Prostate gland (tissue), 2 donors: ENCODE measurements at regions not wholly inside any gene's neighbourhood (a gene's known extent, or its start where the extent isn't known, plus 50 kb on each side); places are given as distances from the start of the nearest gene placed in this dataset.

Source experiments
- POLR2AphosphoS5 ChIP-seq: sonication (generic); formaldehyde crosslinking; IDR thresholded peaks from one replicate; pipeline ENCODE4 v1.6.1; 2017; ENCODE audit warnings: antibody characterized with exemption
- TF ChIP-seq, protein P1 (sequence below), 4 experiments: fragments of 200-600 bp in 2 of 4; fragments of 450-650 bp in 2 of 4; sonication (generic) in 2 of 4; IDR thresholded peaks; 1 replicate in 3 of 4; 2 replicates in 1 of 4; pipeline ENCODE4 v1.5.1; 2016 to 2019; ENCODE audit warnings: antibody characterized with exemption in 4 of 4, mild to moderate bottlenecking in 2 of 4, moderate library complexity in 2 of 4

DNA sequence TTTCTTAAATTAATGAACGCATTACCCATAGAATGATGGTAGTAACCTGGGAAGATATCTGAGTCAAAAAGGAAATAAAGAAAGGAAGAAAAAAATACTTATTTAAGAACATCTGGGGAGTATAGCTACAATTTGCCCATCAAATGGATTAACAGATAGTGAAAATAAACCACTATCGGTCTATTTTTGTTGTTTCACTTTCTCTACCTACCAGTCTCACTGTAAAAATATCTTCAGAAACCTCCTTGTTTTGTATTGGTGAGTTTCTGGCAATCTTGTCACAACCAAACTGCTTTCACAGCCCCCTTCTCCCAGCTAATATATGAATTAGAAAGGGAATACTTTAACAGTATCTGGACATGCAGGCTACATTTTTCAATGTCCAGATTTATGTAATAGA lies 783.5 kb downstream of the STPG2 start:
- TF ChIP-seq POLR2AphosphoS5: no peak
- TF ChIP-seq, protein P1, sequence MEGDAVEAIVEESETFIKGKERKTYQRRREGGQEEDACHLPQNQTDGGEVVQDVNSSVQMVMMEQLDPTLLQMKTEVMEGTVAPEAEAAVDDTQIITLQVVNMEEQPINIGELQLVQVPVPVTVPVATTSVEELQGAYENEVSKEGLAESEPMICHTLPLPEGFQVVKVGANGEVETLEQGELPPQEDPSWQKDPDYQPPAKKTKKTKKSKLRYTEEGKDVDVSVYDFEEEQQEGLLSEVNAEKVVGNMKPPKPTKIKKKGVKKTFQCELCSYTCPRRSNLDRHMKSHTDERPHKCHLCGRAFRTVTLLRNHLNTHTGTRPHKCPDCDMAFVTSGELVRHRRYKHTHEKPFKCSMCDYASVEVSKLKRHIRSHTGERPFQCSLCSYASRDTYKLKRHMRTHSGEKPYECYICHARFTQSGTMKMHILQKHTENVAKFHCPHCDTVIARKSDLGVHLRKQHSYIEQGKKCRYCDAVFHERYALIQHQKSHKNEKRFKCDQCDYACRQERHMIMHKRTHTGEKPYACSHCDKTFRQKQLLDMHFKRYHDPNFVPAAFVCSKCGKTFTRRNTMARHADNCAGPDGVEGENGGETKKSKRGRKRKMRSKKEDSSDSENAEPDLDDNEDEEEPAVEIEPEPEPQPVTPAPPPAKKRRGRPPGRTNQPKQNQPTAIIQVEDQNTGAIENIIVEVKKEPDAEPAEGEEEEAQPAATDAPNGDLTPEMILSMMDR (IDR thresholded peaks at IDR 0.05): no peak
